DOHH2 (cell line): ENCODE measurements at regions not wholly inside any gene's neighbourhood (a gene's known extent, or its start where the extent isn't known, plus 50 kb on each side); places are given as distances from the start of the nearest gene placed in this dataset.

Experiments
- CTCF ChIP-seq: fragments of 200-600 bp; sonication (generic); IDR thresholded peaks from one replicate; pipeline ENCODE4 v1.5.1; 2014; ENCODE audit warnings: antibody characterized with exemption, mild to moderate bottlenecking, low read depth, low read length; ENCODE audit not compliant: poor library complexity, severe bottlenecking
- EZH2phosphoT487 ChIP-seq: fragments of 200-600 bp; sonication (generic); IDR thresholded peaks from 2 replicates; pipeline ENCODE4 v1.6.1; 2017; ENCODE audit warnings: borderline replicate concordance, mild to moderate bottlenecking, antibody characterized with exemption, low read length, moderate library complexity, mixed read lengths

GRCh38 chr1:188241629-188242028 lies 1412.9 kb downstream of the PLA2G4A start:
- TF ChIP-seq CTCF (no peak), EZH2phosphoT487 (no peak)
